ENCODE measurements at regions not wholly inside any gene's neighbourhood (a gene's known extent, or its start where the extent isn't known, plus 50 kb on each side); places are given as distances from the start of the nearest gene placed in this dataset.

- no peak overlapping the region for H3K4me3 ChIP-seq (ENCODE audit: low read depth, low read length)
- no peak for DNase-seq (ENCODE audit: low read depth)
- no peak for TF ChIP-seq CTCF (conservative IDR thresholded peaks at IDR 0.05; ENCODE audit: low read depth, low read length)
Observed at GRCh38 chr17:77454242-77455095, 313.7 kb downstream of the SEC14L1 start.

GRCh38 chr17:77455111-77455890 lies 314.5 kb downstream of the SEC14L1 start:
- peak; percentile 92 for DNase-seq (ENCODE audit: low read depth)
- H3K4me3 ChIP-seq (ENCODE audit: low read depth, low read length), result no peak overlapping the region
- TF ChIP-seq CTCF (conservative IDR thresholded peaks at IDR 0.05; ENCODE audit: low read depth, low read length), result no peak

GRCh38 chr17:77455891-77456260 lies 315.1 kb downstream of the SEC14L1 start:
- H3K4me3 ChIP-seq (ENCODE audit: low read depth, low read length), result no peak overlapping the region
- DNase-seq (ENCODE audit: low read depth), result no peak
- TF ChIP-seq CTCF (conservative IDR thresholded peaks at IDR 0.05; ENCODE audit: low read depth, low read length), result no peak

GRCh38 chr17:77456271-77456950 lies 315.6 kb downstream of the SEC14L1 start:
- H3K4me3 ChIP-seq (ENCODE audit: low read depth, low read length), result no peak overlapping the region
- TF ChIP-seq CTCF (conservative IDR thresholded peaks at IDR 0.05; ENCODE audit: low read depth, low read length), result no peak
- DNase-seq (ENCODE audit: low read depth), result no peak

- no peak for DNase-seq (ENCODE audit: low read depth)
- no peak overlapping the region for H3K4me3 ChIP-seq (ENCODE audit: low read depth, low read length)
- TF ChIP-seq CTCF (conservative IDR thresholded peaks at IDR 0.05; ENCODE audit: low read depth, low read length), result no peak
Observed at GRCh38 chr17:77456951-77457548, 316.3 kb downstream of the SEC14L1 start.

GRCh38 chr17:77457572-77458201 lies 316.9 kb downstream of the SEC14L1 start:
- no peak for DNase-seq (ENCODE audit: low read depth)
- H3K4me3 ChIP-seq (ENCODE audit: low read depth, low read length), result no peak overlapping the region
- TF ChIP-seq CTCF (conservative IDR thresholded peaks at IDR 0.05; ENCODE audit: low read depth, low read length), result no peak
